Chondrocyte (in vitro differentiated cells): ENCODE measurements at regions not wholly inside any gene's neighbourhood (a gene's known extent, or its start where the extent isn't known, plus 50 kb on each side); places are given as distances from the start of the nearest gene placed in this dataset.

ENCODE experiments used
- DNase-seq: peaks from one replicate; pipeline ENCODE4 v3.0.0; 2021; ENCODE audit warnings: mixed read lengths, low spot score
- H3K27ac Mint-ChIP-seq: one replicate; pipeline ENCODE4 v1.8.0; 2021; ENCODE audit warnings: mild to moderate bottlenecking, moderate library complexity, mixed read lengths; ENCODE audit not compliant: unreplicated experiment
- H3K27me3 Mint-ChIP-seq: 2 replicates; pipeline ENCODE4 v1.8.0; 2021; ENCODE audit warnings: low read depth, mixed read lengths
- H3K36me3 Mint-ChIP-seq: 2 replicates; pipeline ENCODE4 v1.8.0; 2021; ENCODE audit warnings: low read depth, mixed read lengths
- H3K4me1 Mint-ChIP-seq: 2 replicates; pipeline ENCODE4 v1.8.0; 2021; ENCODE audit warnings: low read depth, mild to moderate bottlenecking, mixed read lengths
- H3K4me3 Mint-ChIP-seq: one replicate; pipeline ENCODE4 v1.8.0; 2021; ENCODE audit warnings: mild to moderate bottlenecking, moderate library complexity, mixed read lengths; ENCODE audit not compliant: unreplicated experiment
- H3K9me3 Mint-ChIP-seq: 2 replicates; pipeline ENCODE4 v1.8.0; 2021; ENCODE audit warnings: low read depth, mixed read lengths
- TF ChIP-seq, protein P1 (sequence below): fragments of 200-600 bp; sonication (generic); IDR thresholded peaks from 2 replicates; pipeline ENCODE4 v1.5.0; 2021; ENCODE audit warnings: antibody characterized with exemption, mild to moderate bottlenecking, moderate library complexity

DNA sequence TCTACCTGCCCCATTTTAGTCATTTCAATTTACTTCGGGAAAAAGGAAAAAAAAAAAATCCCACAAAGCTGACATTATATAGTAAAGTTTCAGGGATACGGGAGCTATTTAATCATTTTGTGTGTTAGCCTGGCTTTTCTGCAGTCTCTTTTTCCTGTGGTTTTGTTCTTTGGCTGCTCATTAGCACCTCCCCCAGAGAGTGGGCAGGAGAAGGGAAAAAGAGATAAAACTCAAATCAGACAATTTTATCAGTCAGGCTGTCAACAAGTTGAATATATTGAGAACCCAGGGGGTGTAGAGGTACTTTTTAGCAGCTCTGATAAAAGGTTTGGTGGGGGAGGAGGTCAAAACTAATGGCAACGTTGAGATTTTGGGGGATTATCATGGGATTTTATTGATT, 559.0 kb upstream of the PSMD7 start:
- Mint-ChIP-seq H3K4me3 (no peak overlapping the region), H3K4me1 (peaks cover 7% of the 10 kb centered on the region), H3K27ac (no peak overlapping the region), H3K9me3 (peaks cover 9% of the 10 kb centered on the region), H3K27me3 (peaks cover 17% of the 10 kb centered on the region), H3K36me3 (no peaks in the 10 kb centered on the region)
- TF ChIP-seq, protein P1, sequence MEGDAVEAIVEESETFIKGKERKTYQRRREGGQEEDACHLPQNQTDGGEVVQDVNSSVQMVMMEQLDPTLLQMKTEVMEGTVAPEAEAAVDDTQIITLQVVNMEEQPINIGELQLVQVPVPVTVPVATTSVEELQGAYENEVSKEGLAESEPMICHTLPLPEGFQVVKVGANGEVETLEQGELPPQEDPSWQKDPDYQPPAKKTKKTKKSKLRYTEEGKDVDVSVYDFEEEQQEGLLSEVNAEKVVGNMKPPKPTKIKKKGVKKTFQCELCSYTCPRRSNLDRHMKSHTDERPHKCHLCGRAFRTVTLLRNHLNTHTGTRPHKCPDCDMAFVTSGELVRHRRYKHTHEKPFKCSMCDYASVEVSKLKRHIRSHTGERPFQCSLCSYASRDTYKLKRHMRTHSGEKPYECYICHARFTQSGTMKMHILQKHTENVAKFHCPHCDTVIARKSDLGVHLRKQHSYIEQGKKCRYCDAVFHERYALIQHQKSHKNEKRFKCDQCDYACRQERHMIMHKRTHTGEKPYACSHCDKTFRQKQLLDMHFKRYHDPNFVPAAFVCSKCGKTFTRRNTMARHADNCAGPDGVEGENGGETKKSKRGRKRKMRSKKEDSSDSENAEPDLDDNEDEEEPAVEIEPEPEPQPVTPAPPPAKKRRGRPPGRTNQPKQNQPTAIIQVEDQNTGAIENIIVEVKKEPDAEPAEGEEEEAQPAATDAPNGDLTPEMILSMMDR = no peak
- no peak for DNase-seq

DNA sequence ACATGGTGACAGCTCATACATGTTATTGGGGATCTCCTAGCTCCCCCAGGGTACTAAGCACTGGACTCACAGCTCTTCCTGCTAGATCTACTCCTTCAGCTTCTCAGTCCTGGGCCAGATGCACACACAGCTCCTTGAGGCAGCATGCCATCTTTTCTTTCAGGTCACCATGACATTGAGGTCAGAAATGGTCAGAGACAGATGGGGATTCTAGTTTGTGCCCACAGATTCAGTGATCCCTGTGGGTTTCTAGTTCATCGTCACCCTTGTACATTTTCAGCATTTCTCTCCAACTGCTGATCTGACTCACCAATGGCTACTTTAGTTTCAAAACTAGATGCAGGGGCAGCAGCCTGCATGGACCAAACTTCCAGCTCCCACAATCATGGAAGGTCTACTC, 560.7 kb upstream of the PSMD7 start:
- Mint-ChIP-seq H3K9me3 (peaks cover 11% of the 10 kb centered on the region), H3K4me1 (peaks cover 7% of the 10 kb centered on the region), H3K4me3 (no peak overlapping the region), H3K36me3 (no peaks in the 10 kb centered on the region), H3K27ac (no peak overlapping the region), H3K27me3 (peaks cover 10% of the 10 kb centered on the region)
- TF ChIP-seq, protein P1 = no peak
- no peak for DNase-seq

DNA sequence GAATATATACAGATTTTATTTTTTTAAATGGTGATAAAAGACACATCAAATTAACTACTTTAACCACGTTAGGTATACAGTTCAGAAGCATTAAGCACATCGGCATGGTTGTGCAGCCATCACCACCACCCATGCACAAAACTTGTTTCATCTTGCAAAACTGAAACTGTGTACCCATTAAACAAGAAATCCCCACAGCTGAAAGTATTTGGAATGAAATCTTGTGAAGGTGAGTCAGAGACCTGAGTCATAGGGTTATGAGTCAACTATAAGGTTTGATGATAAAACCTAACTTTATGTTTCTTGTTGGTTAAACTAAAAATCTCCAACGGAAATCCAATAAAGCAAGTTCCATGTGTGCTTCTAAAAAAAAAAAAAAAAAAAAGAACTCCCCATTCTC, 561.6 kb upstream of the PSMD7 start:
- Mint-ChIP-seq H3K4me3 (no peak overlapping the region), H3K27me3 (peaks cover 10% of the 10 kb centered on the region), H3K4me1 (peaks cover 7% of the 10 kb centered on the region), H3K9me3 (peaks cover 8% of the 10 kb centered on the region), H3K36me3 (no peaks in the 10 kb centered on the region), H3K27ac (no peak overlapping the region)
- TF ChIP-seq, protein P1 = no peak
- DNase-seq = no peak

DNA sequence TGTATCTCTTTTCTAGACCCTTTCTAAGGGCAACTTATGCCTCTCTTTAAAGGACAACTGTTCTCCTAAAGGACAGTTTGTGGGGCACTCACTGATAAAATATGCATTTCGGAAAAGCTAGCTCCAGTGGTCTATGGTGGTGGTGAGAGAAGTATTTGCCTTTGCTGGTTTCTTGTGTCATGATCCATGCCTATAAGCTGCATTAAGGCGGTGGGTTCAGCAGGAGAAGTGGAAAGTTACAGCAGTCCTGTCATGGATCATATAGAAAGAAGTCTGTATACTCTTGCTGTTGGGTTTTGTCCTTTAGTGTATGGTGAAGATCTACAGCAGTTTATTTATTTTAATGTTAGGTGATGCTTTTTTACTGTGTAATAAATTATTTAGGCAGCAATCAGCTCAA, 563.9 kb upstream of the PSMD7 start:
- no peak for DNase-seq

DNA sequence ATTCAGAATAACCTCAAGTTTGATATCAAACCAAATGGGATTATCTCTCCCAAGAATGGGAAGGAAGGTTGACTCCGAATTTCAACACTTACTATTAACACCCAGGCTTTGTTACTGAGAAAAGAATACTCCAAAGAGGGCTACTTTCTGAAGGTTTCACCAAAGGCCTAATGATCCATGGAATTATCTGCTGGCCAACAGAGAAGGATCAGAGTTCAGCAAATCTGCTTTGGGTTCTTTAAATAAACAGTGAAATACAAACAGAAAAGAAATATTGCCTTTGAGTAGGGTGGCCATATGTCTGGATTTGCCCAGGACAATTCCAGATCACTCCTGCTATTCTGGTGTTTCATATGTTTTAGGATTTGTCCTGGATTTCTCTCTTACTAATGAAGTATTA, 564.5 kb upstream of the PSMD7 start:
- TF ChIP-seq, protein P1 = no peak
- no peak overlapping the region for H3K4me3 Mint-ChIP-seq
- peaks cover 11% of the 10 kb centered on the region for H3K9me3 Mint-ChIP-seq
- H3K27ac Mint-ChIP-seq = no peak overlapping the region
- H3K36me3 Mint-ChIP-seq = no peaks in the 10 kb centered on the region
- H3K27me3 Mint-ChIP-seq = no peaks in the 10 kb centered on the region
- peaks cover 7% of the 10 kb centered on the region for H3K4me1 Mint-ChIP-seq
- no peak for DNase-seq

More for the DNA sequence above, 563.9 kb upstream of the PSMD7 start:
- Mint-ChIP-seq H3K4me1 (peaks cover 7% of the 10 kb centered on the region), H3K9me3 (peaks cover 11% of the 10 kb centered on the region), H3K4me3 (no peak overlapping the region), H3K36me3 (no peaks in the 10 kb centered on the region), H3K27me3 (peaks cover 5% of the 10 kb centered on the region), H3K27ac (no peak overlapping the region)
- TF ChIP-seq, protein P1 = no peak
